ENCODE measurements at regions not wholly inside any gene's neighbourhood (a gene's known extent, or its start where the extent isn't known, plus 50 kb on each side); places are given as distances from the start of the nearest gene placed in this dataset.

GRCh38 chr22:49532869-49533802, 294.5 kb downstream of the BRD1 start:
- no peak for DNase-seq (ENCODE audit: low read depth in 2 of 2)

- no peak for DNase-seq (ENCODE audit: low read depth in 2 of 2)
These were observed 296.3 kb downstream of the BRD1 start for GRCh38 chr22:49531368-49531791.

GRCh38 chr22:49530671-49531367, 296.9 kb downstream of the BRD1 start:
- DNase-seq (ENCODE audit: low read depth in 2 of 2) = no peak

- DNase-seq (ENCODE audit: low read depth in 2 of 2) = no peak
These were observed 299.3 kb downstream of the BRD1 start for GRCh38 chr22:49528420-49528720.

GRCh38 chr22:49527611-49528419, 299.9 kb downstream of the BRD1 start:
- no peak for DNase-seq (ENCODE audit: low read depth in 2 of 2)

- DNase-seq (ENCODE audit: low read depth in 2 of 2) = no peak
These were observed 301.7 kb downstream of the BRD1 start for GRCh38 chr22:49525801-49526535.

GRCh38 chr22:49525360-49525759, 302.3 kb downstream of the BRD1 start:
- no peak for DNase-seq (ENCODE audit: low read depth in 2 of 2)

- no peak for DNase-seq (ENCODE audit: low read depth in 2 of 2)
These were observed 303.3 kb downstream of the BRD1 start for GRCh38 chr22:49524362-49524761.

GRCh38 chr22:49523374-49524008, 304.2 kb downstream of the BRD1 start:
- DNase-seq (ENCODE audit: low read depth in 2 of 2) = no peak

- DNase-seq (ENCODE audit: low read depth in 2 of 2) = no peak
These were observed 304.9 kb downstream of the BRD1 start for GRCh38 chr22:49522582-49523373.

GRCh38 chr22:49521787-49522224, 305.9 kb downstream of the BRD1 start:
- no peak for DNase-seq (ENCODE audit: low read depth in 2 of 2)

- DNase-seq (ENCODE audit: low read depth in 2 of 2) = no peak
These were observed 308.4 kb downstream of the BRD1 start for GRCh38 chr22:49519117-49519737.

GRCh38 chr22:49518436-49518970, 309.2 kb downstream of the BRD1 start:
- no peak for DNase-seq (ENCODE audit: low read depth in 2 of 2)

GRCh38 chr22:49517667-49518185, 309.9 kb downstream of the BRD1 start:
- no peak for DNase-seq (ENCODE audit: low read depth in 2 of 2)

GRCh38 chr22:49517211-49517610, 310.5 kb downstream of the BRD1 start:
- DNase-seq (ENCODE audit: low read depth in 2 of 2) = no peak

GRCh38 chr22:49515475-49515874, 312.2 kb downstream of the BRD1 start:
- DNase-seq (ENCODE audit: low read depth in 2 of 2) = no peak

GRCh38 chr22:49514641-49515040, 313.0 kb downstream of the BRD1 start:
- no peak for DNase-seq (ENCODE audit: low read depth in 2 of 2)

GRCh38 chr22:49514211-49514610, 313.5 kb downstream of the BRD1 start:
- DNase-seq (ENCODE audit: low read depth in 2 of 2) = no peak

- no peak for DNase-seq (ENCODE audit: low read depth in 2 of 2)
These were observed 314.3 kb downstream of the BRD1 start for GRCh38 chr22:49513358-49513851.
